ENCODE measurements at regions not wholly inside any gene's neighbourhood (a gene's known extent, or its start where the extent isn't known, plus 50 kb on each side); places are given as distances from the start of the nearest gene placed in this dataset.

GRCh38 chr16:86305440-86305839, 204.9 kb upstream of the FOXF1 start:
- Histone ChIP-seq H3K4me1 (ENCODE audit: low read length) (no peaks in the 10 kb centered on the region), H3K27ac (ENCODE audit: low read length) (no peak overlapping the region), H3K9ac (ENCODE audit: low read length) (no peak overlapping the region), H3K4me2 (ENCODE audit: low read depth, low read length, poor library complexity, severe bottlenecking) (no peak overlapping the region), H3K9me2 (replicated peaks; ENCODE audit: insufficient read depth, low read length) (no peaks in the 10 kb centered on the region), H4K20me1 (ENCODE audit: insufficient read depth, low read depth, low read length) (no peaks in the 10 kb centered on the region), H3K36me3 (ENCODE audit: insufficient read depth, low read length) (no peaks in the 10 kb centered on the region), H3K27me3 (ENCODE audit: low read length) (no peaks in the 10 kb centered on the region), H3K4me3 (ENCODE audit: low read length) (no peak overlapping the region), H2AFZ (ENCODE audit: low read length) (no peak overlapping the region), H3K79me2 (ENCODE audit: low read length) (no peaks in the 10 kb centered on the region), H3K9me3 (ENCODE audit: low read length) (no peaks in the 10 kb centered on the region)
- DNase-seq = no peak

DNA sequence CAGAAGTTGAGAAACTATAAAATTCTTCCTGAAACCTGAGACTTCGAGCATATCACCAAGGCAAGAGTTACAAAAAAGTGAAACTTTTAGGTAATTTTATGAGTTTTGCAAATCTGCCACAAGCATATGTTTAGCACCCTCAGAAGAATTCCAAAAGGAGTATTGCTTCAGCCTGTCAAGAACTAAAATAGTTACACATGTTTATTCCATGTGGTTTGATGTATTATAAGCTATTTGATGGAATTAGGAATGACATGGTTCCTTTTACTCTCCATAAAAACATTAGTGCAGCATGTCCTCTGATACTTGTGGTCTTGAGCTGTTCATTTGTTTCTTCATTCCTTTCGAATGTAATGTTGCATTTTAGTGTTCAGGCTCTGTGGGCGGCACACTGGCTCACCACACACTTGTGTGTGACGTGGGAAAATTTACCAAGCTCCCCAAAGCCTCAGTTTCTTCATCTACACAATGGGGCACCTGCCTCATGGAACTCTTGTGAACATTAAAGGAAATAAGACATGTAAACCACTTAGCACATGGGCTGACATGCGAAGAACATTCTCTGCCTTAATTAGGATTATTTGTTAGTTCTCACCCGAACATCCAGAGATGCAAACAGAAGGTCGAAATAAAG, 204.2 kb upstream of the FOXF1 start:
- Histone ChIP-seq H4K20me1 (ENCODE audit: insufficient read depth, low read depth, low read length) (no peaks in the 10 kb centered on the region), H3K79me2 (ENCODE audit: low read length) (no peaks in the 10 kb centered on the region)

GRCh38 chr16:86306811-86307513, 203.4 kb upstream of the FOXF1 start:
- Histone ChIP-seq H3K9me3 (ENCODE audit: low read length) (no peaks in the 10 kb centered on the region), H3K9me2 (replicated peaks; ENCODE audit: insufficient read depth, low read length) (no peaks in the 10 kb centered on the region), H3K4me3 (ENCODE audit: low read length) (no peak overlapping the region), H3K27ac (ENCODE audit: low read length) (no peak overlapping the region), H3K36me3 (ENCODE audit: insufficient read depth, low read length) (no peaks in the 10 kb centered on the region), H3K4me1 (ENCODE audit: low read length) (no peaks in the 10 kb centered on the region), H4K20me1 (ENCODE audit: insufficient read depth, low read depth, low read length) (no peaks in the 10 kb centered on the region), H3K4me2 (ENCODE audit: low read depth, low read length, poor library complexity, severe bottlenecking) (no peak overlapping the region), H3K9ac (ENCODE audit: low read length) (no peak overlapping the region), H3K27me3 (ENCODE audit: low read length) (no peaks in the 10 kb centered on the region), H3K79me2 (ENCODE audit: low read length) (no peaks in the 10 kb centered on the region), H2AFZ (ENCODE audit: low read length) (no peak overlapping the region)
- no peak for DNase-seq

More for the DNA sequence above, 204.2 kb upstream of the FOXF1 start:
- no peaks in the 10 kb centered on the region for H3K27me3 ChIP-seq (ENCODE audit: low read length)
- H3K36me3 ChIP-seq (ENCODE audit: insufficient read depth, low read length) = no peaks in the 10 kb centered on the region
- H3K4me1 ChIP-seq (ENCODE audit: low read length) = no peaks in the 10 kb centered on the region
- no peak overlapping the region for H3K4me2 ChIP-seq (ENCODE audit: low read depth, low read length, poor library complexity, severe bottlenecking)
- H3K9me2 ChIP-seq (replicated peaks; ENCODE audit: insufficient read depth, low read length) = no peaks in the 10 kb centered on the region
- H3K9me3 ChIP-seq (ENCODE audit: low read length) = no peaks in the 10 kb centered on the region
- DNase-seq = no peak
- H2AFZ ChIP-seq (ENCODE audit: low read length) = no peak overlapping the region
- no peak overlapping the region for H3K27ac ChIP-seq (ENCODE audit: low read length)
- H3K4me3 ChIP-seq (ENCODE audit: low read length) = no peak overlapping the region
- H3K9ac ChIP-seq (ENCODE audit: low read length) = no peak overlapping the region

GRCh38 chr16:86307514-86307903, 202.8 kb upstream of the FOXF1 start:
- H3K9me2 ChIP-seq (replicated peaks; ENCODE audit: insufficient read depth, low read length) = no peaks in the 10 kb centered on the region
- H3K9ac ChIP-seq (ENCODE audit: low read length) = no peak overlapping the region
- no peaks in the 10 kb centered on the region for H3K79me2 ChIP-seq (ENCODE audit: low read length)
- H4K20me1 ChIP-seq (ENCODE audit: insufficient read depth, low read depth, low read length) = no peaks in the 10 kb centered on the region
- no peak overlapping the region for H2AFZ ChIP-seq (ENCODE audit: low read length)
- no peak for DNase-seq
- H3K27ac ChIP-seq (ENCODE audit: low read length) = no peak overlapping the region
- no peaks in the 10 kb centered on the region for H3K9me3 ChIP-seq (ENCODE audit: low read length)
- no peak overlapping the region for H3K4me3 ChIP-seq (ENCODE audit: low read length)
- no peaks in the 10 kb centered on the region for H3K36me3 ChIP-seq (ENCODE audit: insufficient read depth, low read length)
- H3K4me2 ChIP-seq (ENCODE audit: low read depth, low read length, poor library complexity, severe bottlenecking) = no peak overlapping the region
- no peaks in the 10 kb centered on the region for H3K4me1 ChIP-seq (ENCODE audit: low read length)
- H3K27me3 ChIP-seq (ENCODE audit: low read length) = no peaks in the 10 kb centered on the region

DNA sequence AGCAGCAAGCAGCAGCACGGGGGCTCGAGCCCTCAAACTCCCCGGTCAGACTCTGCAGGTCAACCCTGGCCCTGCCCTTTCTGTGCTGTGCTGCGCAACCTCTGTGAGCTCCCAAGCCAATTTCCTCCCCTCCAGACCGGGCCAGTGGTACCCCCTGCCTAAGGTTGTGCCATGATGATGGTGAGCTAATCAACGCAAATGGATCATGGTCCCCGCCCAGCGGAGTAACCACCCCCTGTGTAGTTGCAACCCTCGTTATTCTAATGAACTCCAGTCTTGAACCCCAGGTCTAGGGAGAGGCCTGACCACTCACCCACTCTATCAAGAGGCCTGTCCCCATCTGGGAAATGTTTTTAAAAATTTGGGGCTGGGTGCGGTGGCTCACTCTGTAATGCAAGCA, 201.8 kb upstream of the FOXF1 start:
- Histone ChIP-seq H3K9me2 (replicated peaks; ENCODE audit: insufficient read depth, low read length) (no peaks in the 10 kb centered on the region), H3K9me3 (ENCODE audit: low read length) (no peaks in the 10 kb centered on the region), H2AFZ (ENCODE audit: low read length) (no peak overlapping the region), H3K27me3 (ENCODE audit: low read length) (no peaks in the 10 kb centered on the region), H3K27ac (ENCODE audit: low read length) (no peak overlapping the region), H3K79me2 (ENCODE audit: low read length) (no peaks in the 10 kb centered on the region), H3K4me1 (ENCODE audit: low read length) (no peaks in the 10 kb centered on the region), H4K20me1 (ENCODE audit: insufficient read depth, low read depth, low read length) (no peaks in the 10 kb centered on the region), H3K9ac (ENCODE audit: low read length) (no peak overlapping the region), H3K4me3 (ENCODE audit: low read length) (no peak overlapping the region), H3K4me2 (ENCODE audit: low read depth, low read length, poor library complexity, severe bottlenecking) (no peak overlapping the region), H3K36me3 (ENCODE audit: insufficient read depth, low read length) (no peaks in the 10 kb centered on the region)
- DNase-seq = no peak

- no peaks in the 10 kb centered on the region for H3K9me3 ChIP-seq (ENCODE audit: low read length)
- H3K4me2 ChIP-seq (ENCODE audit: low read depth, low read length, poor library complexity, severe bottlenecking) = no peak overlapping the region
- no peaks in the 10 kb centered on the region for H4K20me1 ChIP-seq (ENCODE audit: insufficient read depth, low read depth, low read length)
- H3K79me2 ChIP-seq (ENCODE audit: low read length) = no peaks in the 10 kb centered on the region
- no peaks in the 10 kb centered on the region for H3K4me1 ChIP-seq (ENCODE audit: low read length)
- no peaks in the 10 kb centered on the region for H3K9me2 ChIP-seq (replicated peaks; ENCODE audit: insufficient read depth, low read length)
- H3K27ac ChIP-seq (ENCODE audit: low read length) = no peak overlapping the region
- H3K9ac ChIP-seq (ENCODE audit: low read length) = no peak overlapping the region
- no peak overlapping the region for H2AFZ ChIP-seq (ENCODE audit: low read length)
- DNase-seq = no peak
- H3K36me3 ChIP-seq (ENCODE audit: insufficient read depth, low read length) = no peaks in the 10 kb centered on the region
- H3K27me3 ChIP-seq (ENCODE audit: low read length) = no peaks in the 10 kb centered on the region
- no peak overlapping the region for H3K4me3 ChIP-seq (ENCODE audit: low read length)
Observed at GRCh38 chr16:86313631-86314030, 196.7 kb upstream of the FOXF1 start.

- Histone ChIP-seq H3K4me1 (ENCODE audit: low read length) (no peaks in the 10 kb centered on the region), H3K9ac (ENCODE audit: low read length) (no peak overlapping the region), H3K4me2 (ENCODE audit: low read depth, low read length, poor library complexity, severe bottlenecking) (no peak overlapping the region), H3K9me2 (replicated peaks; ENCODE audit: insufficient read depth, low read length) (no peaks in the 10 kb centered on the region), H3K9me3 (ENCODE audit: low read length) (no peaks in the 10 kb centered on the region), H2AFZ (ENCODE audit: low read length) (no peak overlapping the region), H3K36me3 (ENCODE audit: insufficient read depth, low read length) (no peaks in the 10 kb centered on the region), H4K20me1 (ENCODE audit: insufficient read depth, low read depth, low read length) (no peaks in the 10 kb centered on the region), H3K4me3 (ENCODE audit: low read length) (no peak overlapping the region), H3K27me3 (ENCODE audit: low read length) (no peaks in the 10 kb centered on the region), H3K27ac (ENCODE audit: low read length) (no peak overlapping the region), H3K79me2 (ENCODE audit: low read length) (no peaks in the 10 kb centered on the region)
- no peak for DNase-seq
Observed at GRCh38 chr16:86314402-86315025, 195.8 kb upstream of the FOXF1 start.

DNA sequence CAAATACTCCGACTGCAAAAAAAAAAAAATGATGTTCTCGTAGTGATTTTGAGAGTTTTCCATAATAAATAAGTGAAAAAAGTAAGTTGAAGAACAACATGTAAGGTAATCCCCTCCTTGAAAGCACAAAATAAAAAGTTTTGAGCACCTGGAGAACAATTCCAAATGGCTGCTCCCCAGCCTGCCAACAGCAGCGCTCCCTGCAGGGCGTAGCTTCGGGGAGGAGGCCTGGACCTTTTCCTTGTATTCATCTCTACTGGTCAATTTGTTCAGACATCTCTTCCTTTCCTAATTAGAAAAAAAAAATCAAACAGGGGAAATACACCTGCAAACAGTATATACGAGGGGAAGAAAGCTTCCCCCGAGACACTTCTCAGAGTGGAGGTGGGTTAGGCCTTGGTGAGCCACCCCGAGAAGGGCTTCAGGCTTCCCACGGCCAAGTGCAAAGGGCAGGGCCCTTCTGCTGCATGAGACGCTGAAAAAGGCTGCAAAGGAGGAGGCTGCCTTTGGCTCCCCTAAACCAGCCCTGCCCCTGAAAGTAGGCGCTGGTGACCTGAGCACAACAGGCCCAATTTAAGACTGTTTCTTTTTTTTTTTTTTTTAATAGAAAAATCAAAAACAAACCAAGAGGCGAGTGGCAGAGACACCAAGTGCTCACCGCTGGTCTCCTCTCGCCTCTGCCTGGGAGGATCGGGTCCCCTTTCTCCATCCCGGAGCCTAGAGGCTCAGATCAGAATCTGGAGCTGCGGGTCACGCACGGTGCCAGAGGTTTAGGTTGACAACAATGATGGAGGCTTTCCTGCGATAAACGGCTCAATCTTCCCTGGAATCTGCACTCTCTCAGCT, 193.1 kb upstream of the FOXF1 start:
- Histone ChIP-seq H3K79me2 (ENCODE audit: low read length) (no peaks in the 10 kb centered on the region), H3K36me3 (ENCODE audit: insufficient read depth, low read length) (no peaks in the 10 kb centered on the region), H4K20me1 (ENCODE audit: insufficient read depth, low read depth, low read length) (no peaks in the 10 kb centered on the region), H3K27me3 (ENCODE audit: low read length) (no peaks in the 10 kb centered on the region), H3K9me2 (replicated peaks; ENCODE audit: insufficient read depth, low read length) (no peaks in the 10 kb centered on the region), H3K4me2 (ENCODE audit: low read depth, low read length, poor library complexity, severe bottlenecking) (no peak overlapping the region), H3K4me3 (ENCODE audit: low read length) (no peak overlapping the region), H3K27ac (ENCODE audit: low read length) (no peak overlapping the region), H3K9me3 (ENCODE audit: low read length) (no peaks in the 10 kb centered on the region), H3K4me1 (ENCODE audit: low read length) (no peaks in the 10 kb centered on the region), H2AFZ (ENCODE audit: low read length) (no peak overlapping the region), H3K9ac (ENCODE audit: low read length) (no peak overlapping the region)
- DNase-seq = no peak
